BJ (cell line): ENCODE measurements at regions not wholly inside any gene's neighbourhood (a gene's known extent, or its start where the extent isn't known, plus 50 kb on each side); places are given as distances from the start of the nearest gene placed in this dataset.

ENCODE experiments used
- CTCF ChIA-PET: fragments of 350-600 bp; formaldehyde crosslinking; extraction: SDS; loops from one replicate; lab custom pipeline; 2021; ENCODE audit warnings: antibody characterized with exemption, inconsistent platforms; lab: Yijun Ruan, JAX
- POLR2A ChIA-PET: fragments of 300-600 bp; sonication (Branson Sonifier 250); formaldehyde crosslinking; extraction: SDS; loops from one replicate; lab custom pipeline; 2021; ENCODE audit warnings: antibody characterized with exemption; lab: Charles Lee
- DNase-seq: peaks from one replicate; pipeline ENCODE4 v3.0.0-alpha.2; 2011; ENCODE audit warnings: low read depth
- H3K27me3 ChIP-seq: 2 replicates; pipeline ENCODE4 v1.6.0; 2011; ENCODE audit warnings: low read length; ENCODE audit not compliant: control insufficient read depth, insufficient read depth
- H3K36me3 ChIP-seq: 2 replicates; pipeline ENCODE4 v1.5.1; 2011; ENCODE audit warnings: low read length; ENCODE audit not compliant: control insufficient read depth, insufficient read depth
- H3K4me3 ChIP-seq: 2 replicates; pipeline ENCODE4 v1.5.1; 2011; ENCODE audit warnings: low read depth, mild to moderate bottlenecking, control low read depth, low read length
- TF ChIP-seq, protein P1 (sequence below): IDR thresholded peaks from 2 replicates; pipeline ENCODE4 v1.5.1; 2011; ENCODE audit warnings: low read depth, mild to moderate bottlenecking, control low read depth, inconsistent platforms, low read length, moderate library complexity; ENCODE audit not compliant: insufficient read depth

DNA sequence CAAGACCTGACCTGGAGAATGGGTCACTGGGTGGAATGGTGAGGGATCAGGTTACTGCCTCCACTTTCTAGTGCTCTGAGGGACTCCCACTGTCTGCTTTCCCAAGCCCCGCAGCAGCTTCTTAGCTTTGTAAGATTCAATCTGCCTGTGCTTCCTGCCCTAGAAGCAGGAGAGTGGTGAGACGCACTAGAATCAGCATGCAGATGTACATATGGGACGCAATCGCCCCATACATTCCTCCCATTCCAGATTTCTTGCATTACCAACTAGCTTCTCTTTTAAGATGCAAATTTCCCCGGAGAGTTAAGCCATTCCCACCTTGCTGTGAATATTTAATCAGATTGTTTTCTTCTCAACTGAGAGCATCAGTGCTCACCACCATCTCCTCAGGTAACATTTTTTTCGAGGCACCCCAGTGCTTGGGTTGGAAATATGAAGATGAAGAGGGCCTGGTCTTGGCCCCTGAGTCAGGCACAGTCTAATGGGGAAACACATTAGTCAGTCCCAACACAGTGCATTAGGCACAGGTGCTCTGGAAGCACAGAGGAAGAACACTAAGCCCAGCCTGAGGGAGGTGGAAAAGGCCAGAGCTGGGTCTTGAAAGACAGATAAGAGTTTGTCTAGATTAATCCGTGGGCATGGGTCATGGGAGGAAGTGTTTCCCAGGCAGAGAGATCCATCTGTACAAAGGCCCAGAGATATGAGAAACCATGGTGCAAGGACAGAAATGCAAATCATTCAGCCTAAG is 66.7 kb upstream of the PRPS1 start:
- Histone ChIP-seq H3K36me3 (no peaks in the 10 kb centered on the region), H3K27me3 (no peaks in the 10 kb centered on the region), H3K4me3 (no peak overlapping the region)
- TF ChIP-seq, protein P1, sequence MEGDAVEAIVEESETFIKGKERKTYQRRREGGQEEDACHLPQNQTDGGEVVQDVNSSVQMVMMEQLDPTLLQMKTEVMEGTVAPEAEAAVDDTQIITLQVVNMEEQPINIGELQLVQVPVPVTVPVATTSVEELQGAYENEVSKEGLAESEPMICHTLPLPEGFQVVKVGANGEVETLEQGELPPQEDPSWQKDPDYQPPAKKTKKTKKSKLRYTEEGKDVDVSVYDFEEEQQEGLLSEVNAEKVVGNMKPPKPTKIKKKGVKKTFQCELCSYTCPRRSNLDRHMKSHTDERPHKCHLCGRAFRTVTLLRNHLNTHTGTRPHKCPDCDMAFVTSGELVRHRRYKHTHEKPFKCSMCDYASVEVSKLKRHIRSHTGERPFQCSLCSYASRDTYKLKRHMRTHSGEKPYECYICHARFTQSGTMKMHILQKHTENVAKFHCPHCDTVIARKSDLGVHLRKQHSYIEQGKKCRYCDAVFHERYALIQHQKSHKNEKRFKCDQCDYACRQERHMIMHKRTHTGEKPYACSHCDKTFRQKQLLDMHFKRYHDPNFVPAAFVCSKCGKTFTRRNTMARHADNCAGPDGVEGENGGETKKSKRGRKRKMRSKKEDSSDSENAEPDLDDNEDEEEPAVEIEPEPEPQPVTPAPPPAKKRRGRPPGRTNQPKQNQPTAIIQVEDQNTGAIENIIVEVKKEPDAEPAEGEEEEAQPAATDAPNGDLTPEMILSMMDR: no peak
- no peak for DNase-seq
- CTCF ChIA-PET: no interaction called here
- POLR2A ChIA-PET: interaction anchor here (0.5 kb wide), 1 partner anchor 69 kb away, joined by 4 read pairs; no protein-coding TSS in a partner anchor

DNA sequence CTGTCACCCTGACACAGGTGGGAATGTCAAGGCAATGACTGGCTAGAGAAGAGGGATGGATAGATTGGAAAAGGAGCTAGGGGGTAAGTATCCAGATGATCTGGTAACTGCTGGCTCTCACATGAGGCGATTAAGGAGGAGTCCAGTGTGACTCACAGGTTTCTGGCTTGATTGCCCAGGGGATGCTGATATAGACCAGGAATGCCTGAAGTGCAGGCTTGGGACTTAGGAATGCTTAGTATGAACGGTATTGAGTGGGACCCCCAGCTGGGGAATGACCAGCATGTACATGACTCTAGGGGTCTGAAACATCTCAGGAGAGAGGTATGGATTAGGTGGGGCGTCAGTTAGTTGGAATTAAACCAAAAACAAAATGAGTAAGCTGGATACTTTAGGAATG is 65.8 kb upstream of the PRPS1 start:
- no peak overlapping the region for H3K4me3 ChIP-seq
- no peaks in the 10 kb centered on the region for H3K36me3 ChIP-seq
- ChIA-PET POLR2A (interaction anchor here (0.5 to 1.0 kb wide), 2 partner anchors 9 to 70 kb away, joined by 3 to 4 read pairs; no protein-coding TSS in a partner anchor), CTCF (interaction anchor here (0.7 kb wide), 1 partner anchor 12 kb away, joined by 3 read pairs; no protein-coding TSS in a partner anchor)
- no peak for DNase-seq
- TF ChIP-seq, protein P1: no peak
- no peaks in the 10 kb centered on the region for H3K27me3 ChIP-seq

DNA sequence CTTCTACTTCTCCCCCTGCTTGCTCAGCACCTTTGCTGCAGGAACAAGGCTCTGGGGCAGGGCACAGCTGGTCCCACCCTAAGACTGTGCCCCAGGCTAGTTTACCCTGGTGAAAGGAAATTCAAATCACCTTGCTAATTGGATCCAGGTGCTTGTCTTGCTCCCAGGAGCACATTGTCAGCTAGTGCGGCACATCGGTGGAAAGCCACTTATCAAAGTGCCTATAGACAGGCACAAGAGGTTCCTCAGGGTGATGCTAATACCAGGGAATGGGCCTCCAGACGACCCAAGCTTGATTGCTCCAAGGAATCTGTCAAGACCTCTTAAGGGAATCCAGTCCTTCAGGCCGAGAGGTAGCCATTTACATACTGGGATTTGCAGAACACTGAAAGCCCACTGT is 64.5 kb upstream of the PRPS1 start:
- DNase-seq: no peak
- H3K4me3 ChIP-seq: no peak overlapping the region
- ChIA-PET POLR2A (no interaction called here), CTCF (no interaction called here)
- no peaks in the 10 kb centered on the region for H3K36me3 ChIP-seq
- TF ChIP-seq, protein P1: no peak
- H3K27me3 ChIP-seq: no peaks in the 10 kb centered on the region

DNA sequence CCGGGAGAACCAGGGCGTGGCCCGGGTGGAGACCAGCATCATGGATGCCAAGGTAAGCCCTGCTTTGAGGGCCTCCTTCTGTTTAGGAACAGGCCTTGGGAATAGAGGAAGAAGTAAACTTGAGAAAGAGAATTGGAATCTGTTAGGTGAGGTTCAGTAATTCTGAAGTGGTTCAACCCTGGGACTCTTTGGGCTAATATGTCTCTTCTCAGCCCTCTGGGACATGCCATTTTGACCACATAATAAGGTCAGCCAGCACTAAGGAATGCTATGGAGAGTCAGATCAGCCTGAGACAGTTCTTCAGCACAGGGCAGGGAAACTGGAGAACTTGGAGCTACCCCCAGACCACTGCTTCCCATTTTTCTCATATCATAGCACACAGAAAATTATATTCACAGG is 63.3 kb upstream of the PRPS1 start:
- H3K4me3 ChIP-seq: no peak overlapping the region
- ChIA-PET POLR2A (no interaction called here), CTCF (no interaction called here)
- TF ChIP-seq, protein P1: no peak
- DNase-seq: no peak
- no peaks in the 10 kb centered on the region for H3K27me3 ChIP-seq
- no peaks in the 10 kb centered on the region for H3K36me3 ChIP-seq

DNA sequence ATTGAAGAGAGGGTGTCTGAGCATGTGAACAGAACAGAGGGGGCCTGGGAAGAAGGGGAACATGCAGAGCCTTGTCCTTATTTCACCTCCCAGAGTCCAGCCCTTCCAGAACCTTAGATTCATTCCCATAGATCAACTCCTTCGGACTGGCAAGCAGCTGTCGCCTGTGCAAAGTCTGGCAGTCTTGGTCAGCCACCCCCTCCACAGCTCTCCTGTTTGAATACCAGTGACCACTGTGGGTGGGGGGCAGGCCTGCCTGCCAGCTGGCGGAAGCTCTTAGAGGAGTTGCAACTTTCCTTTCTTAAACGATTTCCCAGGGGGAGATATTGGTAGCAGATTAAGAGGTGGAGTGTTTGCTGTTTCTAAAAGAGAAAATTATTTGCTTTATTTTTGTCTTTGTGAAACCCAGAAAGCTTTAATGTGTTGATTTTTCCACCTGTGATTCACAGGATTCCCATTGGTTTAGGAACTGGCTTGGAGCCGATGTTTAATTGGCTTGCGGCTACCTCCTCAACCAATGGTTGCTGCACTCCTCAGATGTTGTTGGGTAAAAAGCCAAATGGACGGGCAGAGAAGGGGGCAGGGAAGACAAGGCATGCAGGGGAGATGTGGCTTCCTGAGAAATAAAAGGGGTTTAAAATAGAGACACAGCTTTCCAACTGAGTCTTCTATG is 62.2 kb upstream of the PRPS1 start:
- TF ChIP-seq, protein P1: no peak
- Histone ChIP-seq H3K4me3 (no peak overlapping the region), H3K27me3 (no peaks in the 10 kb centered on the region), H3K36me3 (no peaks in the 10 kb centered on the region)
- POLR2A ChIA-PET: no interaction called here
- DNase-seq: no peak
- CTCF ChIA-PET: interaction anchor here (0.7 to 1.1 kb wide), 2 partner anchors 12 to 659 kb away, joined by 3 to 4 read pairs; no protein-coding TSS in a partner anchor
